HG02943 (cell line): ENCODE measurements at regions not wholly inside any gene's neighbourhood (a gene's known extent, or its start where the extent isn't known, plus 50 kb on each side); places are given as distances from the start of the nearest gene placed in this dataset.
"Not testable (repeated sequence)": the region's sequence is repeated elsewhere in the genome, so short reads cannot be mapped to it uniquely, and the experiment has no call there.

Experiments
- ATAC-seq: cut with Tn5 transposase; IDR thresholded peaks from one replicate; pipeline ENCODE4 v1.9.1; 2021; ENCODE audit warnings: mild to moderate bottlenecking, low read depth, moderate library complexity; ENCODE audit not compliant: unreplicated experiment

DNA sequence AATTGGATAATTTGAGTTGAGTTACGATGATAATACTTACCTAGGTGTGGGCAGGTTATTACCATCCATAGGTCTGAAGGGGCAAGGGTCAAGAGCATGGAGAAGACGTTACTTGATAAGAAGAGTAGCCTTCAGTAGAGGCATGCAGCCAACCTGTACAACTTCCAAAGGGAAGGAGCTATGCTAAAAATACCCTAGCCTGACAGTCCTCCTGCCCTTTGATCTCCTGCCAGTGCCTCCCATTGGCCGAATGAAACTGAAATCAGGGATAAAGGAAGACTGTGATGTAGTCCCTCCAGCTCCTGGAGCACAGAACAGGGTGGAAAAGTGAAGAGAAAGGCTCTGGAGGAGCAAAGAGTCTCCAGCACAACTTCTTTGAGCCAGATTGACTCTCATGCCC, 487.4 kb downstream of the ADCYAP1 start:
- ATAC-seq = no peak

DNA sequence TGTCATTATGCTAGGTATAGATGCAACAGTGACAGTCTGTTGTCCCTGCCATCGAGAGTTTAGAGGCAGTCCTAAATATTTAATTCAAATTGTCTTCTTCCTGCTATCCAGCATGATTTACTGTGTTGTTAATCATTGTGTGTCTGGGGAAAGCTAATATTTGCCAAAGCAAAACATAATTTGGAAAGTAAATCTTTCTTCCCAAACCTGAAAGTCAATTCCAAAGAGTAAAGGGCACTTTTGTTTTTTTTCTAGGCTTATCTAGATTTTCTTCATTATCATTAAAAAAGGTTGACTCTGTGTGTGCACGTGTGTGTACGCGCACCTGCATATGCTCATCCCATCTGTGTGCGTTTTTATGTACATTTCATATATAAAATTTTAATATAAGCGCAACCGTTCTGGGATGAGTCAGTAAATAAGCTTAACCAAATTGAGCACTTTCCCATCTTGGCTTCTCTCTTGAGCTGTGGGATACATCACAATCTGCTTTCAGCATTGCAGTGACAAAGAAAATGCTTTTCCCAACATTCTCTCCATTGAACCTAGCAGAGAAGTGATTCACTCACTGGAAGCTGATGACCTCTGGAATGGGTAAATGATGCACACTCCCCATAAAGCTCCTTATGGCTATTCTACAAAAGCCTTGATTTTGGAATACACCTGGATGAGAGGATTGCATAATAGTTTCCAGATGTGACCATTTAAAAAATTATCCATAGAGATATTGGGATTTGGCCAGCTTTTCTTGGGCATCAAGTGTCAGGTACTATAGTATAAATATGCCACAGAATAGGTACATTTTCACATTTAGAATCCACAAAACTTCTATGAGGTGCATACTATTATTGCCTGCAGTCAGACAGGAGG, 488.4 kb downstream of the ADCYAP1 start:
- ATAC-seq = no peak

GRCh38 chr18:1393929-1394328, 489.3 kb downstream of the ADCYAP1 start:
- ATAC-seq = no peak

GRCh38 chr18:1394426-1394825, 489.8 kb downstream of the ADCYAP1 start:
- no peak for ATAC-seq

DNA sequence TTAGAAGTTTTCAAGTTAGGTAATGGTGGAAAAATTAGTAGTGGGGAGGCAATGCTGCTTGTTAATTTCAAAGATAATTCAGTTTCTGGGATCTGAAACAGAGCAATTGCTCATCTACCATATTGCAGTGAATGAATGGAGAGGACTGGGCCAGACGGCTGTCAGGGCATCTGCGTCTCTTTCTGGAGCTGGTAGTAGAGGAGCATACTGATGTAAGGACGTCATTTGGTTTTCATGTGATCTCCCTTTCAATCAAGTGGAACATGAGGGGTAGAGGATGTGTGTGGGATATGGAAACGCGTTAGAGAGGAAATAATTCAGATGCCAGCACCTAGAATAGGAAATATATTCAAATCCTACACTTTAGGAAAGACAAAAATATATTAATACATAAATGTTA, 490.3 kb downstream of the ADCYAP1 start:
- ATAC-seq = no peak

GRCh38 chr18:1408376-1408775, 503.7 kb downstream of the ADCYAP1 start:
- ATAC-seq = no peak

- no peak for ATAC-seq
Measured at GRCh38 chr18:1412655-1413322, 508.1 kb downstream of the ADCYAP1 start.

- no peak for ATAC-seq
Measured at GRCh38 chr18:1413323-1413675, 508.6 kb downstream of the ADCYAP1 start.

DNA sequence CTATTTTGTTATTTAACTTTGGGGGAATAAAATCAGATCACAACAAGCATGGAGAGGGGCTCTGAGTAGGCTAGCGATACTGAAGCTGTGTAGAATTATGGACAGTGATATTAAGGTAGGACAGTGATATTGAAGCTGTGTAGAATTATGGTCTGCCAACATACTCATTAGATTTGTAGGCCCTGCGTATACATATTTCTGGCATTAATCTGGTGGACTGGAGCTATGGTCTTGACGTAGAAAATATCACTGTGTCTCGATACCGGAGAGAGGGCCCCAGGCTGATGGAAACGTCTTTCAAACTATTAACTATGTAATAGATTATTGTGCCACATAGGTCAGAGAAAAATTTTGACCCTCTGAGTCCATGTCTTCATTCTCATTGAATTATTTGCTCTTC, 511.4 kb downstream of the ADCYAP1 start:
- ATAC-seq = no peak

GRCh38 chr18:1421502-1421901, 516.8 kb downstream of the ADCYAP1 start:
- no peak for ATAC-seq

DNA sequence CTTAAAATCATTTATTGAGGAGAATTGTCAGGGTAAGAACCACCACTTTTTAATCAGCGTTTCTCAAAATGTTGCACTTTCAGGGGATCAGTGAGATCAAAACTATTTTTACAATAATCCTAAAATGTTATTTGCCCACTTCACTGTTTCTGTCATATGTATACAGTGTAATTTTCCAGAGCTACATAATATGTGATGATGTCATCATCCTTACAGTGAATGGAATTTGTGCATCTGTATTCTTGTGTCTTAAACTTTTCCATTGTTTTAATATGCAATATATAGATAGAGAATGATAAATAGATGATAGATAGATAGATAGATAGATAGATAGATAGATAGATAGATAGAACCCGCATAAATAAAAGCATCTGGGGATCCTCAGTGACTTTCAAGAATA, 518.0 kb downstream of the ADCYAP1 start:
- ATAC-seq = no peak

- ATAC-seq = no peak
Measured at GRCh38 chr18:1425679-1426078, 521.0 kb downstream of the ADCYAP1 start.

DNA sequence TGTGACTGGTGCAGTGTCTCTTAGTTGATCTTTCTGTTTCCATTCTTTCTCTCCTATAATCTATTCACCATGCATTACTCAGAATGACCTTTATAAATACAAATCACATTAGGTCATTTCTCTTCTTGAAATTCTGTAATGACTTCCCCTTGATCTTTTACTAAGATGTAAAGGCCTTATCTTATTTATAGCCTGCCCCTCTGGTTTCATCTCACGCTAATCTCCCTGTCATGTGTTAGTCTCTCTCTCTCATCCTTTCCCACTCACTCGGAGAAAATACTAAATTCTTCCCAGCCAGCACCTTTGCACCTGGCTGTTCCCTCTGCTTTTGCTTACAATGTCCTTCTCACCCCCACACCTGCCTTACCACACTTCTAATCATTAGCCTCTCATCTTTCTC, 530.8 kb downstream of the ADCYAP1 start:
- no peak for ATAC-seq

- no peak for ATAC-seq
Measured at GRCh38 chr18:1436199-1436598, 531.5 kb downstream of the ADCYAP1 start.

GRCh38 chr18:1438458-1438910, 533.8 kb downstream of the ADCYAP1 start:
- no peak for ATAC-seq

GRCh38 chr18:1438967-1439366, 534.3 kb downstream of the ADCYAP1 start:
- ATAC-seq = no peak

DNA sequence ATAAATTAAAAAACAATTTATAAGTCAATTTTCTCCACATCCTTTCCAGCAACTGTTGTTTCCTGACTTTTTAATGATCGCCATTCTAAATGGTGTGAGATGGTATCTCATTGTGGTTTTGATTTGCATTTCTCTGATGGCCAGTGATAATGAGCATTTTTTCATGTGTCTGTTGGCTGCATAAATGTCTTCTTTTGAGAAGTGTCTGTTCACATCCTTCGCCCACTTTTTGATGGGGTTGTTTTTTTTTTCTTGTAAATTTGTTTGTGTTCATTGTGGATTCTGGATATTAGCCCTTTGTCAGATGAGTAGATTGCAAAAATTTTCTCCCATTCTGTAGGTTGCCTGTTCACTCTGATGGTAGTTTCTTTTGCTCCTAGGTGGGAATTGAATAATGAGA, 539.4 kb downstream of the ADCYAP1 start:
- ATAC-seq = not testable (repeated sequence)

- ATAC-seq = no peak
Measured at GRCh38 chr18:1446765-1447164, 542.1 kb downstream of the ADCYAP1 start.

DNA sequence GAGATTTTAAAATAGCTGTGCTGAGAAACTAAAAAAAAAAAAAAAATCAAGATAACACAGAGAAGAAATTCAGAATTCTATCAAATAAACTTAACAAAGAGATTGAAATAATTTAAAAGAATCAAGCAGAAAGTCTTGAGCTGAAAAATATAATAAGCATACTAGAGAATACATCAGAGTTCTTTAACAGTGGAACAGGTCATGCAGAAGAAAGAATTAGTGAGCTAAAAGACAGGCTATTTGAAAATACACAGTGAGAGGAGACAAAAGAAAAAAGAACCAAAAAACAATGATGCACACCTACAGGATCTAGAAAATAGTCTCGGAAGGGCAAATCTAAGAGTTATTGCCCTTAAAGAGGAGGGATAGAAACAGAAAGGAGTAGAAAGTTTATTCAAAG, 548.1 kb downstream of the ADCYAP1 start:
- ATAC-seq = no peak

DNA sequence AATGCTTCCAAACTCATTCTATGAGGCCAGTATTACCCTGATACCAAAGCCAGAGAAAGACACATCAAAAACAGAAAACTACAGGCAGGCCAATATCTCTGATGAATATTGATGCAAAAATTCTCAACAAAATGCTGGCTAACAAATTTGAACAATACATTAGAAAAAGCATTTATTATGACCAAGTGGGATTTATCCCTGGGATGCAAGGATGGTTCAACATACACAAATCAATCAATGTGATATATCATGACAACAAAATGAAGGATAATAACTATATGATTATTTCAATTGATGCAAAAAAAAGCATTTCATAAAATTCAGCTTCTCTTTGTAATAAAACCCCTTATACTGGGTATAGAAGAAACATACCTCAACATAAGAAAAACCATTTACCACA, 550.9 kb downstream of the ADCYAP1 start:
- no peak for ATAC-seq

GRCh38 chr18:1458547-1458946, 553.9 kb downstream of the ADCYAP1 start:
- ATAC-seq = no peak

DNA sequence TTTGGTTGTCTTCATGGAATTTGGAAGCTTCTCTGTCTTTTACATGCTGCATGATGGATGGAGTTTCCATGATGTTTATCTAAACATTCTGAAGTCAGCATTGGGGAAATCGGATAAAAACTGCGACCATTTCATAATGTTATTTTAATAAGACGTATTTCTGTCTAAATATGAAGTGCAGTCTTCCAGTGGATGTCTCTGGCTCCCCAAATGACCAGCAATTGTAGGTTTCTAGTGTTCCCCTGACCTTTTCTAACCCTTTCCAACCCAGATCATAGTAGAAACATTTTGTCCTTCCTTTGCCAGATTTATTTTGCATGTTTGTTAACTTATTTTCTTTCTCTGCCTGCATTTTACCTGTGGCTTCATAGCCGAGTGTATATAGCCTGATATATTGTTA, 559.3 kb downstream of the ADCYAP1 start:
- no peak for ATAC-seq
